HG02870 (cell line): ENCODE measurements at regions not wholly inside any gene's neighbourhood (a gene's known extent, or its start where the extent isn't known, plus 50 kb on each side); places are given as distances from the start of the nearest gene placed in this dataset.
"Not testable (repeated sequence)": the region's sequence is repeated elsewhere in the genome, so short reads cannot be mapped to it uniquely, and the experiment has no call there.

ENCODE experiments used
- ATAC-seq: cut with Tn5 transposase; IDR thresholded peaks from one replicate; pipeline ENCODE4 v1.9.1; 2021; ENCODE audit warnings: mild to moderate bottlenecking, moderate library complexity; ENCODE audit not compliant: unreplicated experiment

- no peak for ATAC-seq
Measured at GRCh38 chr5:36462295-36463021, 143.9 kb upstream of the SLC1A3 start.

GRCh38 chr5:36475942-36476341 lies 130.5 kb upstream of the SLC1A3 start:
- ATAC-seq = not testable (repeated sequence)

- ATAC-seq = no peak
Measured at GRCh38 chr5:36478646-36479317, 127.6 kb upstream of the SLC1A3 start.

- no peak for ATAC-seq
Measured at GRCh38 chr5:36481454-36482120, 124.8 kb upstream of the SLC1A3 start.

GRCh38 chr5:36482812-36483211 lies 123.6 kb upstream of the SLC1A3 start:
- no peak for ATAC-seq

- no peak for ATAC-seq
Measured at GRCh38 chr5:36489505-36489904, 116.9 kb upstream of the SLC1A3 start.

- ATAC-seq = no peak
Measured at GRCh38 chr5:36491856-36492255, 114.5 kb upstream of the SLC1A3 start.

- no peak for ATAC-seq
Measured at GRCh38 chr5:36492984-36493654, 113.3 kb upstream of the SLC1A3 start.

- ATAC-seq = no peak
Measured at GRCh38 chr5:36494028-36494427, 112.4 kb upstream of the SLC1A3 start.

GRCh38 chr5:36494841-36495601 lies 111.4 kb upstream of the SLC1A3 start:
- ATAC-seq = no peak

- ATAC-seq = no peak
Measured at GRCh38 chr5:36495611-36496010, 110.8 kb upstream of the SLC1A3 start.

GRCh38 chr5:36496471-36496870 lies 109.9 kb upstream of the SLC1A3 start:
- no peak for ATAC-seq

GRCh38 chr5:36502608-36503007 lies 103.8 kb upstream of the SLC1A3 start:
- no peak for ATAC-seq

GRCh38 chr5:36505021-36505420 lies 101.4 kb upstream of the SLC1A3 start:
- ATAC-seq = no peak

- ATAC-seq = peak; percentile 63
Measured at GRCh38 chr5:36507332-36507952, 99.0 kb upstream of the SLC1A3 start.

GRCh38 chr5:36508331-36508730 lies 98.1 kb upstream of the SLC1A3 start:
- not testable (repeated sequence) for ATAC-seq

GRCh38 chr5:36513647-36514046 lies 92.8 kb upstream of the SLC1A3 start:
- ATAC-seq = not testable (repeated sequence)

GRCh38 chr5:36519881-36520280 lies 86.5 kb upstream of the SLC1A3 start:
- no peak for ATAC-seq

GRCh38 chr5:36521219-36521618 lies 85.2 kb upstream of the SLC1A3 start:
- no peak for ATAC-seq
